Calu3 (cell line): ENCODE measurements at regions not wholly inside any gene's neighbourhood (a gene's known extent, or its start where the extent isn't known, plus 50 kb on each side); places are given as distances from the start of the nearest gene placed in this dataset.

ENCODE experiments used
- BruUV-seq: library from RNA; stranded (reverse); fragments of 400-500 nt; replicated peaks from 2 replicates; lab custom pipeline; 2021; lab: Mats Ljungman, UMichigan
- CTCF ChIA-PET: fragments of 300-600 bp; sonication (Branson Sonifier 250); formaldehyde crosslinking; loops from one replicate; lab custom pipeline; 2022; ENCODE audit warnings: antibody characterized with exemption; lab: Charles Lee
- DNase-seq: peaks from one replicate; pipeline ENCODE4 v3.0.0; 2022
- H3K27ac Mint-ChIP-seq: one replicate; pipeline ENCODE4 v1.8.0; 2022; ENCODE audit warnings: mixed read lengths; ENCODE audit not compliant: unreplicated experiment
- H3K27me3 Mint-ChIP-seq: one replicate; pipeline ENCODE4 v1.8.0; 2022; ENCODE audit warnings: mixed read lengths; ENCODE audit not compliant: unreplicated experiment
- H3K36me3 Mint-ChIP-seq: one replicate; pipeline ENCODE4 v1.8.0; 2022; ENCODE audit warnings: mild to moderate bottlenecking, moderate library complexity, mixed read lengths; ENCODE audit not compliant: insufficient read depth, unreplicated experiment
- H3K4me1 Mint-ChIP-seq: one replicate; pipeline ENCODE4 v1.8.0; 2022; ENCODE audit warnings: mild to moderate bottlenecking, low read depth, mixed read lengths; ENCODE audit not compliant: unreplicated experiment
- H3K4me3 Mint-ChIP-seq: one replicate; pipeline ENCODE4 v1.8.0; 2022; ENCODE audit warnings: mild to moderate bottlenecking, low read depth, moderate library complexity, mixed read lengths; ENCODE audit not compliant: unreplicated experiment
- H3K9me3 Mint-ChIP-seq: one replicate; pipeline ENCODE4 v1.8.0; 2022; ENCODE audit warnings: low read depth, mixed read lengths; ENCODE audit not compliant: unreplicated experiment
- intact Hi-C: fragments of 100-400 bp; cut with micrococcal nuclease; formaldehyde crosslinking; loops from one replicate; pipeline ENCODE4 v1.10.0; 2022; ENCODE audit not compliant: unreplicated experiment
- TF ChIP-seq, protein P1 (sequence below): fragments of 200-600 bp; IDR thresholded peaks from one replicate; pipeline ENCODE4 v1.8.0; 2022; ENCODE audit warnings: antibody characterized with exemption; ENCODE audit not compliant: unreplicated experiment

DNA sequence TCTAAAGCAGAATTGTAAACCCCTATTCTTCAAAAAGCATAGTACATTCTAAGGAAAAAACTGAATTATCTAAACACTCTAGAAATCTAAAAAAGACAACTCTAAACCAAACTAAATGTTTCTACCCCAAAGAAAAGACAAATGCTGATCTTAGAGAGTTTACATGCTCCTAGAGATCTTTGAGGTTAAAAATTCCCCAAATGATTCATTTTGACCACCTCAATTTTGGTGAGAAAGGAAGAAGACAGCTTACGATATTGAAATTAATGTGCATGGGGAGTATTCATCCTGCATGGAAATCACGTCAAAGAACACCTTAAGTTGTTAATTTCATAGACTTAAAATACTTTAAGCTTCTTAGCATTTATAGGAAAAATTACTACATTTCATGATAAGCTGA lies 377.8 kb upstream of the RUNX1 start:
- CTCF ChIA-PET: no interaction called here
- H3K36me3 Mint-ChIP-seq: no peaks in the 10 kb centered on the region
- BruUV-seq: no TSS peak
- peaks cover 2% of the 10 kb centered on the region for H3K9me3 Mint-ChIP-seq
- DNase-seq: no peak
- intact Hi-C loops: no loop called here
- H3K4me3 Mint-ChIP-seq: no peak overlapping the region
- TF ChIP-seq, protein P1, sequence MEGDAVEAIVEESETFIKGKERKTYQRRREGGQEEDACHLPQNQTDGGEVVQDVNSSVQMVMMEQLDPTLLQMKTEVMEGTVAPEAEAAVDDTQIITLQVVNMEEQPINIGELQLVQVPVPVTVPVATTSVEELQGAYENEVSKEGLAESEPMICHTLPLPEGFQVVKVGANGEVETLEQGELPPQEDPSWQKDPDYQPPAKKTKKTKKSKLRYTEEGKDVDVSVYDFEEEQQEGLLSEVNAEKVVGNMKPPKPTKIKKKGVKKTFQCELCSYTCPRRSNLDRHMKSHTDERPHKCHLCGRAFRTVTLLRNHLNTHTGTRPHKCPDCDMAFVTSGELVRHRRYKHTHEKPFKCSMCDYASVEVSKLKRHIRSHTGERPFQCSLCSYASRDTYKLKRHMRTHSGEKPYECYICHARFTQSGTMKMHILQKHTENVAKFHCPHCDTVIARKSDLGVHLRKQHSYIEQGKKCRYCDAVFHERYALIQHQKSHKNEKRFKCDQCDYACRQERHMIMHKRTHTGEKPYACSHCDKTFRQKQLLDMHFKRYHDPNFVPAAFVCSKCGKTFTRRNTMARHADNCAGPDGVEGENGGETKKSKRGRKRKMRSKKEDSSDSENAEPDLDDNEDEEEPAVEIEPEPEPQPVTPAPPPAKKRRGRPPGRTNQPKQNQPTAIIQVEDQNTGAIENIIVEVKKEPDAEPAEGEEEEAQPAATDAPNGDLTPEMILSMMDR: no peak
- no peak overlapping the region for H3K27ac Mint-ChIP-seq
- no peaks in the 10 kb centered on the region for H3K4me1 Mint-ChIP-seq
- no peaks in the 10 kb centered on the region for H3K27me3 Mint-ChIP-seq

DNA sequence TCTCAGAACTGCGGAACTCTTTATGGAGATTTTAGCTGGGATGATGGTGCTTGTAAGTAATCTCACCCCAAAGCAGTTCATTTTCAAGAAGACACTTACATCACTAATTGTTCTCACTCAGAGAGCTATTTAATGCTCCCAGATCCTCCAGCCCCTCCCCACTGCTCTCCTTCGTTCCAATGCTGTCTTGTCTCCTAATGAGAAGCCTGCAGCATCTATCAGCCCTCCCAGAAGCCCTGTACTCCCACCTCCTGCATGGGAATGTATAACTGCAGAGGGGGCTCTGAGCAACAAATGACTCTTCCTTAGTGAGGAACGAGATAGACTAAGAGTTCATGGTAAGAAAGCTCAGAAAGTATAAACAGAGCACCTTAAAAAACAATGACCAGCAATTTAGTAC lies 377.4 kb upstream of the RUNX1 start:
- no TSS peak for BruUV-seq

DNA sequence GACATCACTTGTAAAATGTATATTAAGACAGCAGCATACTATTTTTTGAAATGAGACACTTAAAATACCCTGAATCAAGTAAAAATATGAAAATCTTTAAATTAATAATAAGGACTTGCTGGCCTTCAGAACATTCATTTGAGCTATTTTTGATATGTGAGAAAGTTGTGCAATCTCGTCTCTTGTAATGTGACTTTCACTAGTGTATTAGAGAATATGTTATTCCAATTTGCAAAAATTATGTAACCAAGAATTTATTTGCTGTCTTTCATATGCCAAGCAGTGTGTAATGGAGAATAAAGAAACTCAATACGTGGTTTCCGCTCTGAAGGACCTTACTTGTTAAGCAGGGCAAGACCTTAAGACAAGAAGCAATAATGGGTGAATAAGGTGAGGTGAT lies 375.0 kb upstream of the RUNX1 start:
- Mint-ChIP-seq H3K27ac (no peak overlapping the region), H3K4me1 (no peaks in the 10 kb centered on the region), H3K27me3 (no peaks in the 10 kb centered on the region), H3K36me3 (no peaks in the 10 kb centered on the region), H3K9me3 (peaks cover 2% of the 10 kb centered on the region), H3K4me3 (no peak overlapping the region)
- BruUV-seq: no TSS peak
- CTCF ChIA-PET: no interaction called here
- intact Hi-C loops: no loop called here
- no peak for DNase-seq
- TF ChIP-seq, protein P1: no peak

More for the DNA sequence above, 377.4 kb upstream of the RUNX1 start:
- CTCF ChIA-PET: no interaction called here
- no peak overlapping the region for H3K27ac Mint-ChIP-seq
- no peaks in the 10 kb centered on the region for H3K36me3 Mint-ChIP-seq
- no peaks in the 10 kb centered on the region for H3K27me3 Mint-ChIP-seq
- no peak for DNase-seq
- intact Hi-C loops: no loop called here
- H3K4me1 Mint-ChIP-seq: no peaks in the 10 kb centered on the region
- TF ChIP-seq, protein P1: no peak
- peaks cover 2% of the 10 kb centered on the region for H3K9me3 Mint-ChIP-seq
- no peak overlapping the region for H3K4me3 Mint-ChIP-seq

DNA sequence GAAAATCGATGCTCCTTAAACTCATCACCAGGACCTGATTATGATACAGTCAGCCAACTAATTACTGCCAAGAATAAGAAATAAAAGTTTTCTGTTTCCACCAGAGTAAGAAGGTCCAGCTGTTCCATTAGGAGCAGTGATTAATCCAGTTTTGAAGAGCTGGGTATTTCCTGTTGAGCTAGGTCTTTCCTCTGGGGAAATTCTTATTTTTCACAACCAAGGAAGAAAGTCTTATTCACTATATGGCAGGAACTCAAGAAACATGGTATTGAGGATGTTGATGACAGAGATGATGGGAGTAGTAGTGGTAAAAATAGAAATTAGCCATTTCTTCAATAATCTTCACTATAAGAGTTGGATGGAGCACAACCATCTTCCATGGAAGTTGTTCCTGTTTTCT lies 374.6 kb upstream of the RUNX1 start:
- DNase-seq: no peak
- CTCF ChIA-PET: no interaction called here
- H3K4me3 Mint-ChIP-seq: no peak overlapping the region
- intact Hi-C loops: no loop called here
- no TSS peak for BruUV-seq
- no peak overlapping the region for H3K27ac Mint-ChIP-seq
- H3K36me3 Mint-ChIP-seq: no peaks in the 10 kb centered on the region
- TF ChIP-seq, protein P1: no peak
- peaks cover 5% of the 10 kb centered on the region for H3K9me3 Mint-ChIP-seq
- no peaks in the 10 kb centered on the region for H3K4me1 Mint-ChIP-seq
- no peaks in the 10 kb centered on the region for H3K27me3 Mint-ChIP-seq
